ENCODE measurements at regions not wholly inside any gene's neighbourhood (a gene's known extent, or its start where the extent isn't known, plus 50 kb on each side); places are given as distances from the start of the nearest gene placed in this dataset.

DNA sequence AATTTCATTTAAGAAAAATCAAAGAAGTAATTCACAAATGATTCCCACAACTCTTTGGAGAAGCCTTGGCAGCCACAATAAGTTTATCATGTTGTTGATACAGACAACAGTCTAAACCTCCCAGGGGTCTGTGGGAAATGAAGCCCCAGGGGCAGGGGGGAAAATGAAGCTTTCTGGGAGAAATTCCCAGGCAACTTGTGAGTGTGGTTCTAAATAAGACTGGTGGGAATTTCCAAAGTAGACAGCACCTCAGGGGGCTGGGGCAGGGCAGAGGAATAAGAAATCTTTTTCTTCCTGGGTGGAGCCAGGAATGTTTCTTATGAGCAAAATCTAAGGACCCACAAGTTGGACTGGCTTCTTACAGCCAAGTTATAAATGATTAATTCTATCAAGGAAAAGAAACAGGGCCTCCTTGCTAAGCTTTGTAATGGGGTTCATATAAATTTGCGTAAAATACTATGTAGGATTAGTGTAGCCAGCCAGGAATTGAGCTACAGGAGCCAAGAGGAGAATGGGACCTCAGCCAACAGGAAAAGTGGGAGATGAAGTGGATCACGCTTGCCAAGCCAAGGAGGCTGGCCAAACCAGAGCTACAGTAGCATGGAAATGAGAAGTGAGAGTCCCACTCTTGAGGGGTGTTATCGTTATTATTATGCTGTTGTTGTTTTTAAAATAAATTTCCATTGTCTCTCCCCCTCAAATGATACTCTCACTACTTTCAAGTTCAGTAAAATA, 182.9 kb upstream of the FAR2 start:
- Mint-ChIP-seq H3K4me3 (ENCODE audit: unreplicated experiment) (no peak overlapping the region), H3K27me3 (ENCODE audit: unreplicated experiment) (no peaks in the 10 kb centered on the region), H3K4me1 (ENCODE audit: unreplicated experiment) (peaks cover 9% of the 10 kb centered on the region), H3K36me3 (ENCODE audit: low read depth, unreplicated experiment) (no peaks in the 10 kb centered on the region), H3K27ac (ENCODE audit: unreplicated experiment) (no peak overlapping the region), H3K9me3 (ENCODE audit: unreplicated experiment) (no peaks in the 10 kb centered on the region)
- TF ChIP-seq, protein P1, sequence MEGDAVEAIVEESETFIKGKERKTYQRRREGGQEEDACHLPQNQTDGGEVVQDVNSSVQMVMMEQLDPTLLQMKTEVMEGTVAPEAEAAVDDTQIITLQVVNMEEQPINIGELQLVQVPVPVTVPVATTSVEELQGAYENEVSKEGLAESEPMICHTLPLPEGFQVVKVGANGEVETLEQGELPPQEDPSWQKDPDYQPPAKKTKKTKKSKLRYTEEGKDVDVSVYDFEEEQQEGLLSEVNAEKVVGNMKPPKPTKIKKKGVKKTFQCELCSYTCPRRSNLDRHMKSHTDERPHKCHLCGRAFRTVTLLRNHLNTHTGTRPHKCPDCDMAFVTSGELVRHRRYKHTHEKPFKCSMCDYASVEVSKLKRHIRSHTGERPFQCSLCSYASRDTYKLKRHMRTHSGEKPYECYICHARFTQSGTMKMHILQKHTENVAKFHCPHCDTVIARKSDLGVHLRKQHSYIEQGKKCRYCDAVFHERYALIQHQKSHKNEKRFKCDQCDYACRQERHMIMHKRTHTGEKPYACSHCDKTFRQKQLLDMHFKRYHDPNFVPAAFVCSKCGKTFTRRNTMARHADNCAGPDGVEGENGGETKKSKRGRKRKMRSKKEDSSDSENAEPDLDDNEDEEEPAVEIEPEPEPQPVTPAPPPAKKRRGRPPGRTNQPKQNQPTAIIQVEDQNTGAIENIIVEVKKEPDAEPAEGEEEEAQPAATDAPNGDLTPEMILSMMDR (IDR thresholded peaks at IDR 0.05; ENCODE audit: unreplicated experiment), result no peak
- no peak for DNase-seq (ENCODE audit: low spot score)

DNA sequence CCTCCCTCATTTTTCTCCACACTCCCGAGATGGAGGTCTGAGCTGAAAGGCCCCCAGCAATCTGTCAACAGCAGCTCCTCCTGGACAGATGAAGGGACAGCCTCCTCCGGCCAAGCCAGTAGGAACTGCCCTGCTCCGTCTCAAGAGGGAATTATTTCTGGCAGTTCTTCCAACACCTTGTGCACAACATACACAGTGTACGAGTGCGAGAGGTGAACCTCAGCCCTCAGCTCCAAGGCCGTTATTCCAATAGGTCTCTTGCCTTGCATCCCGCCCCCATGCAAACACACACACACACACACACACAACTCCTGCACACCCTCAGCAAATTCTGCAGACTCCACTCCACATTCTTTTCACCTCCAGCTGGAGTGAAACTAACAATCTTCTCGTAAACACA, 181.7 kb upstream of the FAR2 start:
- no peaks in the 10 kb centered on the region for H3K9me3 Mint-ChIP-seq (ENCODE audit: unreplicated experiment)
- TF ChIP-seq, protein P1 (IDR thresholded peaks at IDR 0.05; ENCODE audit: unreplicated experiment), result no peak
- no peak overlapping the region for H3K27ac Mint-ChIP-seq (ENCODE audit: unreplicated experiment)
- H3K4me3 Mint-ChIP-seq (ENCODE audit: unreplicated experiment), result no peak overlapping the region
- no peaks in the 10 kb centered on the region for H3K27me3 Mint-ChIP-seq (ENCODE audit: unreplicated experiment)
- no peaks in the 10 kb centered on the region for H3K36me3 Mint-ChIP-seq (ENCODE audit: low read depth, unreplicated experiment)
- H3K4me1 Mint-ChIP-seq (ENCODE audit: unreplicated experiment), result peaks cover 9% of the 10 kb centered on the region
- no peak for DNase-seq (ENCODE audit: low spot score)

DNA sequence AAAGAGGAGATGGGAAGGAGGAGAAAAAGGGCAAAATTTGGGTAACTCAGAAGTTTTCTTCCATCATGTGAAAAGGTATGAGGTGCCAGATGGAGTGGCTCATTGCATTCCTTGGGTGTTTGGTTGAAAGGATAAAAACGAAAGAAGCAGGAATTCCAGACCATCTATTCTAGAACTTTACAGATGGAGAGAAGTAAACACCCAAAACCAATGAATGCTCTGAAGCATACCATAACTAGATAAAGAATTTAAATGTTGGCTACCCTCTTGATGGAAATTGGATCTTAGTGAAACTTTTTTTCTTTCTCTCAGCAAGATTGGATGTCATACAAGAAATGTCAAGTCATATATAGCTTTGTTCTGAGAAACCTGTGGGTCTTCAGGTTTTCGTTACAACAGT, 175.6 kb upstream of the FAR2 start:
- no peak overlapping the region for H3K27ac Mint-ChIP-seq (ENCODE audit: unreplicated experiment)
- H3K36me3 Mint-ChIP-seq (ENCODE audit: low read depth, unreplicated experiment), result no peaks in the 10 kb centered on the region
- no peaks in the 10 kb centered on the region for H3K4me1 Mint-ChIP-seq (ENCODE audit: unreplicated experiment)
- DNase-seq (ENCODE audit: low spot score), result no peak
- no peak overlapping the region for H3K4me3 Mint-ChIP-seq (ENCODE audit: unreplicated experiment)
- TF ChIP-seq, protein P1 (IDR thresholded peaks at IDR 0.05; ENCODE audit: unreplicated experiment), result no peak
- H3K27me3 Mint-ChIP-seq (ENCODE audit: unreplicated experiment), result peaks cover 1% of the 10 kb centered on the region
- no peaks in the 10 kb centered on the region for H3K9me3 Mint-ChIP-seq (ENCODE audit: unreplicated experiment)

DNA sequence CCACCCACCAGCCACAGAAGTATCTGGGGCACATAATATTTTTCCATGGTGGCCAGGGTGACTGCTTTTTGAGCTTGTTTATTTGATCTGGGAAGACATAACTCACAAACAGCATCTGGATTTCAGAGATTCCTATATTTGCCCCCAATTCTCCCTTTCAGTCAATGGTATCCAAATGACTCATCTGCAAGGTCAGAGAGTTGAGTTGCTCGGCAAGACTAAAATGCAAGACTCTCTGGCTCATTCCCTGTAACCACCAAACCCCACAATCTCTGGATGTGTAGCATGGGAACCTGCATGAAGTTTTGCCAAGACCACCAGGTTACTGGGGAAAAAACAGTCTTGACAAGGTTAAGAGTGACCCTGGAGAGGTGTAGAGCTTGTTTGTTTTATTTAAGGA, 174.9 kb upstream of the FAR2 start:
- DNase-seq (ENCODE audit: low spot score), result no peak
- Mint-ChIP-seq H3K27ac (ENCODE audit: unreplicated experiment) (no peak overlapping the region), H3K27me3 (ENCODE audit: unreplicated experiment) (peaks cover 1% of the 10 kb centered on the region), H3K9me3 (ENCODE audit: unreplicated experiment) (no peaks in the 10 kb centered on the region), H3K36me3 (ENCODE audit: low read depth, unreplicated experiment) (no peaks in the 10 kb centered on the region), H3K4me1 (ENCODE audit: unreplicated experiment) (no peaks in the 10 kb centered on the region), H3K4me3 (ENCODE audit: unreplicated experiment) (no peak overlapping the region)
- TF ChIP-seq, protein P1 (IDR thresholded peaks at IDR 0.05; ENCODE audit: unreplicated experiment), result no peak

DNA sequence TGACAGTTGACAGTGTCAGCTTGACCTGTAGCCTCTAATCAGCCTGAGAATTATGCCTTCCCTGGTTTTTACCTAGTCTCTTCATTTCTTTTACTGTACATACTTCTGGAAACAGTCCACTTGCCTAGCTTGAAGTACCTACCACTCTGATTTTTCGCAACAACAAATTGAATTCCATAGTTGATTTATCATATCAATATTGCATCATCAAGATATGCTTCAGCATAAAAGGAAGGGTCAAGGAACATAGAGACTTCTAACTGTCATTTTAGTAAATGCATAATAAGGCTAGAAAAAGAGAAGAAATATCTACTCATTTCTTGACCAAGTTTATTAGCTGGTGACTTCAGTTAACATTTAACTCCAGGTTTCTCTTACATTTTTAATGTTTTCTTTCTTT, 174.2 kb upstream of the FAR2 start:
- Mint-ChIP-seq H3K4me3 (ENCODE audit: unreplicated experiment) (no peak overlapping the region), H3K27ac (ENCODE audit: unreplicated experiment) (no peak overlapping the region), H3K4me1 (ENCODE audit: unreplicated experiment) (no peaks in the 10 kb centered on the region), H3K27me3 (ENCODE audit: unreplicated experiment) (peaks cover 1% of the 10 kb centered on the region), H3K9me3 (ENCODE audit: unreplicated experiment) (no peaks in the 10 kb centered on the region), H3K36me3 (ENCODE audit: low read depth, unreplicated experiment) (no peaks in the 10 kb centered on the region)
- TF ChIP-seq, protein P1 (IDR thresholded peaks at IDR 0.05; ENCODE audit: unreplicated experiment), result no peak
- DNase-seq (ENCODE audit: low spot score), result no peak

Data from endothelial cell (in vitro differentiated cells).